ENCODE measurements at regions not wholly inside any gene's neighbourhood (a gene's known extent, or its start where the extent isn't known, plus 50 kb on each side); places are given as distances from the start of the nearest gene placed in this dataset.

- no peak for TF ChIP-seq CTCF (IDR thresholded peaks at IDR 0.05)
- no peak overlapping the region for H2AFZ ChIP-seq (ENCODE audit: insufficient read depth, low read depth, low read length, poor library complexity, severe bottlenecking)
- peaks cover 0 to 10% (median 5%) of the 10 kb centered on the region in 7 donors for H3K9me3 Mint-ChIP-seq
- intact Hi-C loops (cut with micrococcal nuclease): no loop called here
- H3K36me3 ChIP-seq (replicated peaks in 1 of 2; ENCODE audit: control insufficient read depth in 1 of 2, insufficient read depth in 2 of 2, low read length in 2 of 2): no peaks in the 10 kb centered on the region
- no peak for DNase-seq
- no peak overlapping the region for H3K27ac Mint-ChIP-seq
- no peak overlapping the region for H3K4me2 ChIP-seq (replicated peaks; ENCODE audit: extremely low read depth, low read length, poor library complexity, severe bottlenecking)
- no peaks in the 10 kb centered on the region for H4K20me1 ChIP-seq (ENCODE audit: insufficient read depth, low read length)
- no peaks in the 10 kb centered on the region for H3K36me3 Mint-ChIP-seq
- H3K79me2 ChIP-seq (ENCODE audit: insufficient read depth, low read length): no peaks in the 10 kb centered on the region
- H3K27ac ChIP-seq (ENCODE audit: low read depth in 1 of 2, low read length in 2 of 2): no peak overlapping the region
- 100% methylated on average over 2 of the region's 2 CpGs for WGBS (ENCODE audit: insufficient coverage)
- no peaks in the 10 kb centered on the region for H3K27me3 ChIP-seq (ENCODE audit: control insufficient read depth in 2 of 2, insufficient read depth in 2 of 2, low read length in 2 of 2)
- H3K27me3 Mint-ChIP-seq (ENCODE audit: low read depth in 3 of 3): peaks cover 0 to 14% (median 8%) of the 10 kb centered on the region in 3 donors
- H3K9ac ChIP-seq (ENCODE audit: insufficient read depth, low read length, poor library complexity, severe bottlenecking): no peak overlapping the region
- H3K9me3 ChIP-seq (replicated peaks in 1 of 2; ENCODE audit: control insufficient read depth in 1 of 2, insufficient read depth in 1 of 2, low read length in 2 of 2): no peaks in the 10 kb centered on the region
- H3K4me1 ChIP-seq (ENCODE audit: control insufficient read depth in 1 of 2, insufficient read depth in 2 of 2, low read length in 2 of 2): no peaks in the 10 kb centered on the region
- H3K4me3 ChIP-seq (replicated peaks in 1 of 3; ENCODE audit: low read depth in 2 of 3, low read length in 3 of 3): no peak overlapping the region
- H3K4me1 Mint-ChIP-seq: no peaks in the 10 kb centered on the region
- no peak overlapping the region for H3K4me3 Mint-ChIP-seq
Observed at GRCh38 chr10:123378302-123378701, 224.1 kb downstream of the BUB3 start.

- Mint-ChIP-seq H3K27me3 (ENCODE audit: low read depth in 3 of 3) (peaks cover 0 to 12% (median 6%) of the 10 kb centered on the region in 3 donors), H3K36me3 (no peaks in the 10 kb centered on the region), H3K4me1 (no peaks in the 10 kb centered on the region), H3K4me3 (no peak overlapping the region), H3K9me3 (peaks cover 0 to 10% (median 9%) of the 10 kb centered on the region in 7 donors), H3K27ac (no peak overlapping the region)
- H3K9me3 ChIP-seq (replicated peaks in 1 of 2; ENCODE audit: control insufficient read depth in 1 of 2, insufficient read depth in 1 of 2, low read length in 2 of 2): no peaks in the 10 kb centered on the region
- TF ChIP-seq CTCF (IDR thresholded peaks at IDR 0.05): no peak
- H3K4me1 ChIP-seq (ENCODE audit: control insufficient read depth in 1 of 2, insufficient read depth in 2 of 2, low read length in 2 of 2): no peaks in the 10 kb centered on the region
- no peak overlapping the region for H3K27ac ChIP-seq (ENCODE audit: low read depth in 1 of 2, low read length in 2 of 2)
- H2AFZ ChIP-seq (ENCODE audit: insufficient read depth, low read depth, low read length, poor library complexity, severe bottlenecking): no peak overlapping the region
- H3K79me2 ChIP-seq (ENCODE audit: insufficient read depth, low read length): no peaks in the 10 kb centered on the region
- intact Hi-C loops (cut with micrococcal nuclease): no loop called here
- WGBS (ENCODE audit: insufficient coverage): 72% methylated on average over 4 of the region's 5 CpGs
- H3K9ac ChIP-seq (ENCODE audit: insufficient read depth, low read length, poor library complexity, severe bottlenecking): no peak overlapping the region
- H3K4me3 ChIP-seq (replicated peaks in 1 of 3; ENCODE audit: low read depth in 2 of 3, low read length in 3 of 3): no peak overlapping the region
- H4K20me1 ChIP-seq (ENCODE audit: insufficient read depth, low read length): no peaks in the 10 kb centered on the region
- H3K4me2 ChIP-seq (replicated peaks; ENCODE audit: extremely low read depth, low read length, poor library complexity, severe bottlenecking): no peak overlapping the region
- H3K36me3 ChIP-seq (replicated peaks in 1 of 2; ENCODE audit: control insufficient read depth in 1 of 2, insufficient read depth in 2 of 2, low read length in 2 of 2): no peaks in the 10 kb centered on the region
- H3K27me3 ChIP-seq (ENCODE audit: control insufficient read depth in 2 of 2, insufficient read depth in 2 of 2, low read length in 2 of 2): no peaks in the 10 kb centered on the region
- no peak for DNase-seq
Observed at GRCh38 chr10:123379156-123379555, 225.0 kb downstream of the BUB3 start.
